Right cardiac atrium (tissue), 5 donors: ENCODE measurements at regions not wholly inside any gene's neighbourhood (a gene's known extent, or its start where the extent isn't known, plus 50 kb on each side); places are given as distances from the start of the nearest gene placed in this dataset.

Source experiments
- ATAC-seq, 2 donors: fragments of 200-7000 bp; cut with Tn5 transposase; one replicate each; pipeline versions ENCODE4 v1.8.0 to v1.9.1; 2020; ENCODE audit warnings: moderate library complexity in 2 of 2, mild to moderate bottlenecking in 1 of 2
- DNase-seq, 3 donors: peaks; one replicate each; pipeline ENCODE4 v3.0.0-alpha.2; 2020
- H3K27ac ChIP-seq: one replicate; pipeline ENCODE4 v1.5.1; 2013; ENCODE audit warnings: mild to moderate bottlenecking, low read length, control low read depth, moderate library complexity
- H3K27me3 ChIP-seq: one replicate; pipeline ENCODE4 v1.6.1; 2013; ENCODE audit not compliant: control insufficient read depth, insufficient read depth
- H3K4me1 ChIP-seq: one replicate; pipeline ENCODE4 v1.6.1; 2013; ENCODE audit warnings: low read length; ENCODE audit not compliant: control insufficient read depth, insufficient read depth
- H3K4me3 ChIP-seq: one replicate; pipeline ENCODE4 v1.5.1; 2013; ENCODE audit warnings: low read length, control low read depth
- H3K9me3 ChIP-seq: one replicate; pipeline ENCODE4 v1.6.1; 2013; ENCODE audit warnings: low read length; ENCODE audit not compliant: control insufficient read depth
- WGBS: extraction: QIAGEN DNeasy Blood & Tissue Kit; methylation state at CpG from one replicate; pipeline ENCODE4 v1.1.7; 2013; 5-methylcytosine and 5-hydroxymethylcytosine counted together
- intact Hi-C, 4 donors: fragments of 100-400 bp; cut with DNase I; formaldehyde crosslinking; loops; one replicate each; pipeline versions ENCODE4 v1.11.0 to v1.14.0; 2022 to 2023
- donor health status: healthy with polysubstance abuse.
- donor health status: DM: no; HTN: yes; CAD: no.
- donor health status: DM: no; HTN: no; CAD: no.
- donor health status: DM: no; HTN: yes; CAD: no; lungs with severe emphysema.
- donor health status: DM: yes; HTN: yes; CAD: no.

DNA sequence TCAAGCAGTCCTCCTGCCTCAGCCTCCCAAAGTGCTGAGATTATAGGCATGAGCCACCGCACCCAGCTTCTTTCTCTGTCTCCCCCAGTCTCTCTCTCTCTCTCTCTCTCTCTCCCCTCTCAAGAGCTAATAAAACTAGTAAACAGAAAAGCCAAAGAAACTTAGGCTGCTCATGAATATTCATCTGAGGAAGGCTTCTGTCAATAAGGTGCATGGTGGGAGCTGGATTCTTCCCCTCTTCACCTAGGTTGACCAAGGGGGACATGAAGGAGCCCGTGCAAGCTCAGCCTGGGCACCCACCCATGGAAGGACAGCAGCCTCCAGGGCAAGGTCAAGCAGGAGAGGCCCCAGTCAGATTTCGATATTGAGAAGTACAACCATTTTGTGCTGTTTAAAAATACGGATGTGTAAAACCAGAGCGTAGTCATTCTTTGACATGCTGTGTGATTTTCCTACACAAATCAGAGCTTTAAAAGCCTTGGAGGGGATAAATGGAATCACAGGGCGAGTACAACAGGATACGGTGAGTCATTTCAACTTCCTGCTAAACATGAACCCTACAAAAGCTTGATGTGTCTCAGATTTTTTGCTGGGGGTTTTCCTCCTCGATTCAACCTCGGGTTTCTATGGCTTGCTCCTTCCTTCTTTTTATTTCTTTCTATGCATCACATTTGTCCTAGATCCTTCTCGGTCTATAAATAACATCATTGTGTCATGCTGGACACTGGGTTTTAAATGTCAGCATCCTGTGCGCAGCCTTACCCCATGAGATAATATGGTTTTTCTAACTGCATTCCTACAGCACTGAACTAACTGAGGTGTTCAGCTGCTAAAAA, 368.9 kb upstream of the JARID2 start:
- WGBS: 42% methylated on average over 11 of the region's 11 CpGs
- DNase-seq (no peak), ATAC-seq (peak; percentile 70 to 85)
- H3K4me1 ChIP-seq: peaks cover 12% of the 10 kb centered on the region
- no peaks in the 10 kb centered on the region for H3K27me3 ChIP-seq
- H3K9me3 ChIP-seq: no peaks in the 10 kb centered on the region
- intact Hi-C loops: no loop called here
- H3K4me3 ChIP-seq: no peak overlapping the region
- H3K27ac ChIP-seq: peak overlapping the region; percentile 85

DNA sequence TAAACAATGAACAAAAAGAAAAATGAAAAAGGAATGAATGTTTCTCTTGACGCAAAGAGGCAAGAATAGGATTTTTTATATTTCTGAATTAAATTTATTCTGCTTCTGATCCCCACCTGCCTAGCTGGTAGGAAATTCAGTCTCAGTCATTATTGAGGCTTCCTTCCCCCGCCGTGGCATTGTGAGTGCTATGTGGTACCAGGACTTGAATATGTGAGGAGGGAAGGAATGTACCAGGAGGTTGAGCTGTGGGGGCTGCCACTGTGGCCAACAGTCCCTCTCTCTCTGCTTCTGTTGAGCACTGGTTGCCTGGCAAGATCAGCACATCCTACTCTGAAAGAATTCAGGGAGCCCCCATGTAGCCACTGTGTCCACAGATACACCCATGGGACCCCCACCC, 368.1 kb upstream of the JARID2 start:
- peaks cover 18% of the 10 kb centered on the region for H3K4me1 ChIP-seq
- ATAC-seq (no peak), DNase-seq (no peak)
- no peaks in the 10 kb centered on the region for H3K27me3 ChIP-seq
- H3K27ac ChIP-seq: no peak overlapping the region
- H3K9me3 ChIP-seq: no peaks in the 10 kb centered on the region
- intact Hi-C loops: no loop called here
- WGBS: 77% methylated on average over 3 of the region's 3 CpGs
- no peak overlapping the region for H3K4me3 ChIP-seq

DNA sequence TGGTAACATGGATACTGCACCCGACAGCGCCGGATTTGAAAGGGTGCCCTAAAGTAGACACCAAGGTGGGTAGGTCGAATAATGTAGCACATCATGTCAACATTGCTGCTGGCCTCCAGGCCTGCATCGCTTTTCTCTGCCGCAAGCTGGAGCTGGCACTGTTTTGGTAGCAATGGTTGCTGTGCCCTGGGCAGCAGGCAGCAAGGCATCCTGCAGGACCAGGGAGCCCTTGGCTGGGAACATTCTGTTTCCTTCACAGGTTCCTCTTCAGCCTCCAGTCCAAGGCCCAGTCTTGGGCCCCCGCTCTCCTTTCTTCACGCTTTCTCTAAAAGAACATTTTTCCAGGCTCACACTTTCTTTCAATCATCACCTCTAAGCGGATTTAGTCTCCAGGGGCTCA, 365.8 kb upstream of the JARID2 start:
- Histone ChIP-seq H3K4me3 (no peak overlapping the region), H3K9me3 (no peaks in the 10 kb centered on the region), H3K27ac (peak overlapping the region; percentile 26), H3K4me1 (peaks cover 21% of the 10 kb centered on the region), H3K27me3 (no peaks in the 10 kb centered on the region)
- intact Hi-C loops: no loop called here
- 89% methylated on average over 9 of the region's 9 CpGs for WGBS
- DNase-seq (peak in 2 of 3 donors; percentile 35 to 63), ATAC-seq (peak in 1 of 2 donors; percentile 38)

DNA sequence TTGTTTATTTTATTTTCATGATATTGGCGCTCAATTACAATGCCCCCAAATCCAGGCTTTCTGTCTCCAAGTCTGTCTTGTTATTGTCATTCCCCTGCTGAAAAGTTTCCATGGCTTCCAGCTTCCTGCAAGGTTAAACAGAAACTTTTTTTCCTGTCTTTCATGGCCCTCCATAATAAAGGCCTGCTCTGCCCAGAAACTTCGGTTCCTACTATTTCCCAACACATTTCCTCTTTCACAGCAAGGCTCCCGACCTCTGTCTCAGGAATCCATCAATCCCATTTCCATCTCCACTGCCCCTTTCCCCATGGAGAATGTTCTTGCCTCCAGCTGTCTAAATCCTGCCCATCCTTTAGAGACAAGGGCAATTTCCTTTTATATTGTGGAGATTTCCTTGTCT, 365.2 kb upstream of the JARID2 start:
- H3K27me3 ChIP-seq: no peaks in the 10 kb centered on the region
- peaks cover 21% of the 10 kb centered on the region for H3K4me1 ChIP-seq
- intact Hi-C loops: no loop called here
- no peak overlapping the region for H3K4me3 ChIP-seq
- H3K9me3 ChIP-seq: no peaks in the 10 kb centered on the region
- 38% methylated on average over 3 of the region's 3 CpGs for WGBS
- DNase-seq (no peak), ATAC-seq (peak; percentile 14 to 47)
- H3K27ac ChIP-seq: no peak overlapping the region

DNA sequence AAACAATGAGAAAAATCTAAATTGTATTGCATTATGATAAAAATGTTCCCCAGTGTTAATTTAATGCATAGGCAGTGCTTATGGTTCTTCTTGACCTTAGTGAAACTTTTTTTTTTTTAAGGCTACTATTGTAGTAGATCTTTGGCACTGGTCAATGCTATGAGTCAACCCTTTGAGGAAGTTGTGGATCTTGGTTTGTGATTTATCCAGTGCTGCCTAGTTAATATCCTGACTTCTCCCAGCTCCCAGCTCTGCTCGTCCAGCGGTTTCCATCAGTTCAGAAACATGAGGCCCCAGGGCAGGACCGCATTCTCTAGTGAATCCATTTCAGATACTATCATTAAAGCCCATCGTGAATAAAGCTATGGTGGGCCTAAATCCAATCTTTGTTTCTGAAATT, 364.5 kb upstream of the JARID2 start:
- H3K27ac ChIP-seq: no peak overlapping the region
- intact Hi-C loops: no loop called here
- ATAC-seq (peak; percentile 59 to 86), DNase-seq (peak in 1 of 3 donors; percentile 58)
- H3K9me3 ChIP-seq: no peaks in the 10 kb centered on the region
- no peak overlapping the region for H3K4me3 ChIP-seq
- 46% methylated on average over 4 of the region's 4 CpGs for WGBS
- peaks cover 21% of the 10 kb centered on the region for H3K4me1 ChIP-seq
- no peaks in the 10 kb centered on the region for H3K27me3 ChIP-seq

DNA sequence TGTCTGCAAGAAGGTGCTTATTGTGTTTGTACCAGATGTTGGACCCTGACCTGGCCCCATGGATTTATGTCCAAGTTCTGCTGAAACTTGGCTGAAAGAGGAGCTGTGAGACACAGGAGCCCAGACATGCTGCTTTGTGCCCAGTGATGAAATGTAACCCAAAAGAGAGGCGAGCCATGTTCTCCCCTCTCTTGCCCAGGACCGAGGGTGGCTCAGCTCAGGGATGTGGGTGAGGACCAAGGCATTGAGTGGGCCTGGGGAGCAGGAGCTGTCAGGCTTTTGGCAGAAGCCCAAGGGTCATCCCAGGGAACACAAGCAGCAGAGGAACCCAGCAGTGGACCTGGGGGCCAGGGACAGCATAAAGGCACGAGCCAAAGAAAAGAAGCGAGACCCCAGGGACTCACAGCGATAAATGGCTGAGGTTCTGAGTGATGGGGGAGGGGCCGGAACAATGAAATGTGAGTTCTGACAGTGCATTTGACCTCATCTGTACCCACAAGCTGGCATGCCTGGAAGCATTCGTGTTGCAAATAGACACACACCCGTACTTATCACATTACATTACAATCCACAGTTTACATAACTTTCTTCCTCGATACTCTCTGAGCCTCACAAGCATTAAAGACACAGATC, 363.4 kb upstream of the JARID2 start:
- no peaks in the 10 kb centered on the region for H3K27me3 ChIP-seq
- no peak overlapping the region for H3K27ac ChIP-seq
- ATAC-seq (peak in 1 of 2 donors; percentile 31), DNase-seq (peak in 1 of 3 donors; percentile 38)
- H3K9me3 ChIP-seq: no peaks in the 10 kb centered on the region
- 57% methylated on average over 9 of the region's 9 CpGs for WGBS
- intact Hi-C loops: no loop called here
- no peak overlapping the region for H3K4me3 ChIP-seq
- peaks cover 19% of the 10 kb centered on the region for H3K4me1 ChIP-seq

DNA sequence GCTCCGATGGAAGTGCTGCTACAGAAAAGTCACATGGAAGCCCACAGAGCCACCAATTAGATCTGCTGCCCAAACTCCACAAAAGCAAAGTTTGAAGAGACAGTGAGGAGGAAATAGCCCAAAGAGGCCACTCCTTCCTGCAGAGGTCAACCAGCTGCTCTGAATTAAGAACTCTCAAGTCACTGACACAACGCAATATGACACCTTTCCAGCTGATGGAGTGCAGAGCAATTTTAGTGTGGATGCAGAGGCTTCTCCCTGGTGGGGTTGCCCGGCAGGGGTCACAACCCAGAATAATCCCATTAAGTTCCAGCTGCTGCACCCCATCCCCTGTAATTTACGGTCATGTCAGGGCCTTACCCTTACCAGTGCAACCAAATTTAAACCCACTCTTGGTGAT, 361.9 kb upstream of the JARID2 start:
- intact Hi-C loops: no loop called here
- no peak for ATAC-seq
- Histone ChIP-seq H3K27me3 (no peaks in the 10 kb centered on the region), H3K27ac (no peak overlapping the region), H3K9me3 (no peaks in the 10 kb centered on the region), H3K4me1 (peaks cover 24% of the 10 kb centered on the region), H3K4me3 (no peak overlapping the region)
- no peak for DNase-seq
- 79% methylated on average over 4 of the region's 4 CpGs for WGBS

DNA sequence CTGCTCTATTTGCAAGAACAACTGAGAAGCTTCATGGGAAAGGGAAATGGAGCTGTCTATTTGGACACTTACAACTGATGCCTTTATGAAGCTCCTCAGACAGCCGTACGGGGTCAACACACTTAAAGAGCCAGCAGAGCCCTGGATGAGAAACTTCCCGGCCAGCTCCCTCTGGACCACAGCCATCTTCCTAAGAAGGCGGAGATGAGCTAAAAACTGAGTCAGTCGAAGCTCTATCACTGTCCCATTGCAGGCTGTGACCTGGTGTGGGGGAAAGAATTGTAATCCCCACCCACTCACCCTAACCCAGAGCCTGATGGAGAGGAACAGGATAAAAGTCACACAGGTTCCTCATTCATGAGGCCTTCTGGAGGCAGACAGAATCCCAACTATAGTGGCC, 360.4 kb upstream of the JARID2 start:
- no peak for DNase-seq
- intact Hi-C loops: no loop called here
- Histone ChIP-seq H3K4me1 (peaks cover 19% of the 10 kb centered on the region), H3K27ac (no peak overlapping the region), H3K9me3 (no peaks in the 10 kb centered on the region), H3K4me3 (no peak overlapping the region), H3K27me3 (no peaks in the 10 kb centered on the region)
- WGBS: 56% methylated on average over 5 of the region's 5 CpGs
- ATAC-seq: no peak

DNA sequence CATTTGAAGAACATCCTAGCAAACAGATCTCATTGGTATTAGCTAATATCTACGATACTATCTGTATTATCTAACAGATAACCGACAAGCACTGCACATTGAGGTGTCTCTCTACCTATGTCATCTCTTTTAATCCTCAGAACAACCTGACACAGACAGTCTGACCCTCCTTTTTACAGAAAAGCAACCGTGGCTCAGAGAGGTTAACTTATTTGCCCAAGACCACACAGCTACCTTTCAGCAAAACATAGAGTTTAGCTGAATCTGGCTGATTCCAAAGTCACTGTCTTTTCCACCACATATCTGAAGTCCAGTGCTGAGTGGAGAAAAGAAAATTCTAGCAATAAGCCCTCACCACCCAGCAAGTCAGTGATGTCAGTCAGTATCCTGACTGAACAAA, 358.7 kb upstream of the JARID2 start:
- Histone ChIP-seq H3K27ac (no peak overlapping the region), H3K4me1 (peaks cover 12% of the 10 kb centered on the region), H3K27me3 (no peaks in the 10 kb centered on the region), H3K9me3 (no peaks in the 10 kb centered on the region), H3K4me3 (no peak overlapping the region)
- 93% methylated on average over 3 of the region's 3 CpGs for WGBS
- DNase-seq (no peak), ATAC-seq (no peak)
- intact Hi-C loops: no loop called here

DNA sequence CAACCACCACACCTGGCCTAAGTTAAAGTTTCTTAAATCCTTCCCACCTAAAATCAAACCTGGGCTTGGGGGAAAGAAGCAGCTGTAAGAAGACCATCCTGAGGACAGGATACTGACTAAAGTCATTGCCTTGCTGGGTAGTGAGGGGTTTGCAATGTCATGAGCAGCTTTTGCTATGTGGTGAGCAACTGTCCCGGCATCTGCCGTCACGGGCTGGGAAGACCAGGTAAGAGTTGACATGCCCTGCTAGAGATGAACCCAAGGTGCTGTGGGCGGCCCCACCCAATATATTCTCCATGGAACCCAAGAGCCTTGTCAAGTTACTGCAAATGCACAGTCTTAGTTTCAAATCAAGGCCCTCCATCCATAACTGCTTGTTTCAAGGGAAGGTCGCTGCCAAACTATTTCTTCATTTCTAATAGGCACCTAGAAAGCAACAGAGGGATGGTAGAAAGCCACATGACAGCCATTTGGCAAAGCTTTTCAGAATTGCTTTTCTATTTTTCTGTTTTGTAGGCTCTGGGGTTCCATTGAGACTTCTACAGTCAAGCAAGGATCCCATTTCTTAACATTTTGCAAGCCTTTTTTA, 357.8 kb upstream of the JARID2 start:
- Histone ChIP-seq H3K4me1 (peaks cover 7% of the 10 kb centered on the region), H3K9me3 (no peaks in the 10 kb centered on the region), H3K27ac (peak overlapping the region; percentile 62), H3K4me3 (no peak overlapping the region), H3K27me3 (no peaks in the 10 kb centered on the region)
- no peak for DNase-seq
- WGBS: 98% methylated on average over 5 of the region's 5 CpGs
- intact Hi-C loops: no loop called here
- no peak for ATAC-seq

DNA sequence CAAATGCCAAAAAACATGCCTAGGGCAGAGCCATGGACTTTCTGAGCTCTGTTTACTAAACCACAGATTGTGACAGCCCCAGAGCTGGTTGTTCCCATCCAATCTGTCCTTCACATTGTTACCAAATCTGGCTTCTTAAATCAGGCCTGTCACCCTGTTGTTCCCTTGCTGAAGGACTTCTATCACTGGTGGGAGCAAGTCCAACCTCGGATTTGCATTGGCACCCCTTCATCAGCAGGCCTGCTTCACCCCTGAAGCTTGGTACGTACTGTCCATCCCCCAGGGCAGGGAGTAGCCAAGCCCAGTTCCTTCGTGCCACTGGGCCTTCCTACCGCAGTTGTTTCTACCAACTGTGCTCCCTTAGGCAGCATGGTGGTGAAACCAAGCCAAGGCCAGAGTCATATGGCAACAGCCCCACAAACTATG, 357.3 kb upstream of the JARID2 start:
- DNase-seq (peak in 1 of 3 donors; percentile 59), ATAC-seq (peak; percentile 51 to 79)
- WGBS: 74% methylated on average over 4 of the region's 4 CpGs
- no peak overlapping the region for H3K4me3 ChIP-seq
- intact Hi-C loops: no loop called here
- H3K27me3 ChIP-seq: no peaks in the 10 kb centered on the region
- peak overlapping the region; percentile 62 for H3K27ac ChIP-seq
- no peaks in the 10 kb centered on the region for H3K9me3 ChIP-seq
- peaks cover 7% of the 10 kb centered on the region for H3K4me1 ChIP-seq
